ENCODE measurements at regions not wholly inside any gene's neighbourhood (a gene's known extent, or its start where the extent isn't known, plus 50 kb on each side); places are given as distances from the start of the nearest gene placed in this dataset.

DNA sequence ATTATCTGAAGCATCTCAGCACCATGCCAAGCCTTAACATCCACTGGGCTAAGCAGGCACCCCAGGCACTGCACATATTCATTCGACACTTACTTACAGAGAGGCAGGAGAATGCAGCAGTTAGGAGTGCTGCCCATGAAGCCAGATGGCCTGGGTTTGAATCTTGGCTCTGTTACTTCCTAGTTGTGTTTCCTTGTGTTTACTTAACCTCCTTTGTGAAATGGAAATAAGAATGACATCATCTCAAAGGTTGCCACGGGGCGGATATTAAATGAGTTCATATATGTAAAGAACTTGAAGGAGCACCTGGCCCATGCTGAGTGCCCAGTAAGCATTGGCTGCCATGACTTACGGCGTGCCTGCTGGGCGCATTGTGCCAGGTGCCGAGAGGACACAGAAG lies 565.2 kb downstream of the CDK5RAP2 start:
- 87 to 95% (median 90%) methylated on average over 7 of the region's 7 CpGs for WGBS, 5 donors
- Histone ChIP-seq H3K4me3 (no peak overlapping the region), H3K27me3 (replicated peaks in 1 of 7) (peaks cover 0 to 12% (median 0%) of the 10 kb centered on the region in 7 donors), H3K36me3 (no peaks in the 10 kb centered on the region), H3K9me3 (no peaks in the 10 kb centered on the region), H3K27ac (no peak overlapping the region), H3K4me1 (no peaks in the 10 kb centered on the region)
- no peak for DNase-seq
- intact Hi-C loops (cut with DNase I; ENCODE audit: low total_unique reads) = no loop called here
- TF ChIP-seq, protein P1, sequence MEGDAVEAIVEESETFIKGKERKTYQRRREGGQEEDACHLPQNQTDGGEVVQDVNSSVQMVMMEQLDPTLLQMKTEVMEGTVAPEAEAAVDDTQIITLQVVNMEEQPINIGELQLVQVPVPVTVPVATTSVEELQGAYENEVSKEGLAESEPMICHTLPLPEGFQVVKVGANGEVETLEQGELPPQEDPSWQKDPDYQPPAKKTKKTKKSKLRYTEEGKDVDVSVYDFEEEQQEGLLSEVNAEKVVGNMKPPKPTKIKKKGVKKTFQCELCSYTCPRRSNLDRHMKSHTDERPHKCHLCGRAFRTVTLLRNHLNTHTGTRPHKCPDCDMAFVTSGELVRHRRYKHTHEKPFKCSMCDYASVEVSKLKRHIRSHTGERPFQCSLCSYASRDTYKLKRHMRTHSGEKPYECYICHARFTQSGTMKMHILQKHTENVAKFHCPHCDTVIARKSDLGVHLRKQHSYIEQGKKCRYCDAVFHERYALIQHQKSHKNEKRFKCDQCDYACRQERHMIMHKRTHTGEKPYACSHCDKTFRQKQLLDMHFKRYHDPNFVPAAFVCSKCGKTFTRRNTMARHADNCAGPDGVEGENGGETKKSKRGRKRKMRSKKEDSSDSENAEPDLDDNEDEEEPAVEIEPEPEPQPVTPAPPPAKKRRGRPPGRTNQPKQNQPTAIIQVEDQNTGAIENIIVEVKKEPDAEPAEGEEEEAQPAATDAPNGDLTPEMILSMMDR (IDR thresholded peaks at IDR 0.05 in 8 of 11, conservative IDR thresholded peaks at IDR 0.05 in 3 of 11) = no peak
- TF ChIP-seq POLR2AphosphoS5 (IDR thresholded peaks at IDR 0.05) (no peak), POLR2A (IDR thresholded peaks at IDR 0.05) (no peak)

DNA sequence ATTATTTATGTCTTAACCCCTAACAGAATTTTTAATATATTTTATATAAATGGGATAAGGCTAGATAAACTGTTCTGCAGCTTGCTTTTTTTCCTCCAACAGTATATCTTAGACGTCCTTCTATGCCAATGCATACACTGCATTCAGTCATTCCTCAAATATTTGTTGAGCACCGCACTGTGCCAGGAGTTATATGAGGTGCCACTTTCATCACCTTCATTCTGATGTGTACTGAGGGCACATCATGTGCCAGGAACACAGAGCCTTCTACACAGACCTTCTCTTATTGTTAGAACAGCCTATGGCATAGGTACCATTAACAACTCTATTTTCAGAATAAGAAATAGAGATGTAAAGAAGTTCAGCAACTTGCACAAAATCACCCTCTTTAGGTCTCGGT lies 570.1 kb downstream of the CDK5RAP2 start:
- DNase-seq = no peak
- TF ChIP-seq POLR2A (IDR thresholded peaks at IDR 0.05) = no peak
- H3K27ac ChIP-seq = no peak overlapping the region
- H3K36me3 ChIP-seq = no peaks in the 10 kb centered on the region
- no peak overlapping the region for H3K4me3 ChIP-seq
- intact Hi-C loops (cut with DNase I; ENCODE audit: low total_unique reads) = no loop called here
- H3K9me3 ChIP-seq = no peaks in the 10 kb centered on the region
- H3K27me3 ChIP-seq (replicated peaks in 1 of 7) = peaks cover 0 to 23% (median 0%) of the 10 kb centered on the region in 7 donors
- H3K4me1 ChIP-seq = no peaks in the 10 kb centered on the region
- 51 to 85% (median 63%) methylated on average over 3 of the region's 3 CpGs for WGBS, 5 donors

DNA sequence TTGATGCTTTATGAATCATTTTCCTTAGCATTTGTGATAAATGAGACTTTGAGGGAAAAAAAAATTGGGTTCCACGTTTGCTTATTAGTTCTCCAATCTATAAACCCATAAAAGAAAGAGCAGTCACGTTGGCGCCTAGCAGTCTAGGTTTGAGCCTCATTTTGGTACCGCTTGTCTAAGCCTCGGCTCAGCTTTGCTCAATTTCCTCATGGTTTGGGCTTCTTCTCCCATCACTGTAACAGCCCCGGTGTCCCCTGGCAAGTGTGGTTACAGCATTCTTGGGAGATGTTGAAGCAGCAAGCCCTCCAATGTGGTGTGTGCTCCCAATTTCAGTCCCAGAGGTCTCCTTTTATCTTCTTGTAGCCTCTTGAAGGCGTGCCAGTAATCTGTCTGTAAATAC lies 578.4 kb downstream of the CDK5RAP2 start:
- H3K4me3 ChIP-seq = no peak overlapping the region
- intact Hi-C loops (cut with DNase I; ENCODE audit: low total_unique reads) = no loop called here
- H3K27ac ChIP-seq = no peak overlapping the region
- no peak for TF ChIP-seq POLR2A (IDR thresholded peaks at IDR 0.05)
- TF ChIP-seq POLR2AphosphoS5 (IDR thresholded peaks at IDR 0.05) = no peak
- TF ChIP-seq, protein P1 (IDR thresholded peaks at IDR 0.05 in 8 of 11, conservative IDR thresholded peaks at IDR 0.05 in 3 of 11) = no peak
- no peaks in the 10 kb centered on the region for H3K36me3 ChIP-seq
- no peaks in the 10 kb centered on the region for H3K9me3 ChIP-seq
- no peaks in the 10 kb centered on the region for H3K27me3 ChIP-seq (replicated peaks in 1 of 7)
- H3K4me1 ChIP-seq = no peaks in the 10 kb centered on the region
- no peak for DNase-seq
- 75 to 81% (median 76%) methylated on average over 7 of the region's 7 CpGs for WGBS, 5 donors

DNA sequence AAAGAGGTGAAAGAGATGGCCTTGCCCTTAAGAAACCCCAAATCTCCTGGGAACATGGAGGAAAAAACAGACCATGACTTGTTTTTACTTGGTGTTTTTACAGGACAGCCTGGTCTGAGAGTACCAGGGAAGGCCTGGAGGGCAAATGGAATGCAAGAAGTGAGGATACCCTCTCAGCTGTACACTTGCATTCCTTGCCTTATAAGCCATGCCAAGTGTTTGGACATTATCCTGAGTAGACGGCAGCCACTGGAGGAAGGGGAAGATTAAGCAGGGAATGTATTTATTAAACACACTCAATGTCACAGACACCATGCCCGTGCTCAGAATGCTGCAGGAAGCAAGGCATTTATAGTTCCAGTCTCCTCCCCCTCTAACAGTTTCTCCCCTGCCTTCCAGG lies 581.4 kb downstream of the CDK5RAP2 start:
- Histone ChIP-seq H3K4me1 (no peaks in the 10 kb centered on the region), H3K36me3 (no peaks in the 10 kb centered on the region), H3K27ac (no peak overlapping the region), H3K27me3 (replicated peaks in 1 of 7) (no peaks in the 10 kb centered on the region), H3K4me3 (no peak overlapping the region), H3K9me3 (no peaks in the 10 kb centered on the region)
- 36 to 51% (median 40%) methylated on average over 2 of the region's 2 CpGs for WGBS, 5 donors
- no peak for DNase-seq
- no peak for TF ChIP-seq POLR2A (IDR thresholded peaks at IDR 0.05)
- TF ChIP-seq POLR2AphosphoS5 (IDR thresholded peaks at IDR 0.05) = no peak
- TF ChIP-seq, protein P1 (IDR thresholded peaks at IDR 0.05 in 8 of 11, conservative IDR thresholded peaks at IDR 0.05 in 3 of 11) = no peak
- intact Hi-C loops (cut with DNase I; ENCODE audit: low total_unique reads) = no loop called here

DNA sequence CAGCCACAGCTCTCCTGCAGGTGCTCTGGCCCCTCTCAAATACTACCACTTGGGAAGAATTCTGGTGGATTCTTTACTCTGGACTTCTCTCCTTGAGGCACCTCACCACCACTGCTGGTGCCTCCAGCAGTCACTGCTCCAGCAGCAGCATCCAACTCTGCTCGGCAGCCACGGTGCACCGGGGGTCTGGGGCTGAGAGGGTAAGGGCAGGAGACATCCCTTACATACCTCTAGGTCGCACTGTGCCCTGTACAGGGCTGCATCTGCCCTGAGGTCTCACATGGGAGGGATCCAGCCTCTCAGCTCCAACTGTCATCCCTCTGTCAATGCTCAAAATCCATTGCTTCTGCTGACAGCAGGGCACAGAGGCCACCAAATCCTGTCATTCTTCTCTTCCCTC lies 588.2 kb downstream of the CDK5RAP2 start:
- 65 to 79% (median 76%) methylated on average over 4 of the region's 4 CpGs for WGBS, 5 donors
- no peak overlapping the region for H3K4me3 ChIP-seq
- no peak for DNase-seq
- H3K9me3 ChIP-seq = no peaks in the 10 kb centered on the region
- no peaks in the 10 kb centered on the region for H3K4me1 ChIP-seq
- TF ChIP-seq POLR2AphosphoS5 (IDR thresholded peaks at IDR 0.05) (no peak), POLR2A (IDR thresholded peaks at IDR 0.05) (no peak)
- TF ChIP-seq, protein P1 (IDR thresholded peaks at IDR 0.05 in 8 of 11, conservative IDR thresholded peaks at IDR 0.05 in 3 of 11) = no peak
- intact Hi-C loops (cut with DNase I; ENCODE audit: low total_unique reads) = no loop called here
- H3K27me3 ChIP-seq (replicated peaks in 1 of 7) = peaks cover 0 to 7% (median 0%) of the 10 kb centered on the region in 7 donors
- no peaks in the 10 kb centered on the region for H3K36me3 ChIP-seq
- no peak overlapping the region for H3K27ac ChIP-seq

Data from spleen (tissue), 11 donors.